GM12864 (cell line): ENCODE measurements at regions not wholly inside any gene's neighbourhood (a gene's known extent, or its start where the extent isn't known, plus 50 kb on each side); places are given as distances from the start of the nearest gene placed in this dataset.
A peak's percentile ranks its signal among the peaks of the same experiment; 100 is the strongest.
"Not testable (repeated sequence)": the region's sequence is repeated elsewhere in the genome, so short reads cannot be mapped to it uniquely, and the experiment has no call there.

ENCODE experiments used
- DNase-seq: peaks from one replicate; pipeline ENCODE4 v3.0.0-alpha.2; 2011; ENCODE audit warnings: low read depth
- H3K4me3 ChIP-seq: 2 replicates; pipeline ENCODE4 v1.5.1; 2011; ENCODE audit warnings: mild to moderate bottlenecking, low read depth, low read length, control low read depth
- CTCF ChIP-seq: IDR thresholded peaks from 2 replicates; pipeline ENCODE4 v1.5.1; 2011; ENCODE audit warnings: low read depth, mild to moderate bottlenecking, moderate library complexity, low read length, control low read depth, inconsistent platforms; ENCODE audit errors: missing control alignments

GRCh38 chr6:67956352-67956751, 678.7 kb upstream of the ADGRB3 start:
- no peak for TF ChIP-seq CTCF
- no peak for DNase-seq
- H3K4me3 ChIP-seq, result no peak overlapping the region

- no peak overlapping the region for H3K4me3 ChIP-seq
- no peak for DNase-seq
- TF ChIP-seq CTCF, result no peak
These were observed 682.1 kb upstream of the ADGRB3 start for GRCh38 chr6:67952948-67953347.

- TF ChIP-seq CTCF, result no peak
These were observed 683.0 kb upstream of the ADGRB3 start for GRCh38 chr6:67952121-67952520.

DNA sequence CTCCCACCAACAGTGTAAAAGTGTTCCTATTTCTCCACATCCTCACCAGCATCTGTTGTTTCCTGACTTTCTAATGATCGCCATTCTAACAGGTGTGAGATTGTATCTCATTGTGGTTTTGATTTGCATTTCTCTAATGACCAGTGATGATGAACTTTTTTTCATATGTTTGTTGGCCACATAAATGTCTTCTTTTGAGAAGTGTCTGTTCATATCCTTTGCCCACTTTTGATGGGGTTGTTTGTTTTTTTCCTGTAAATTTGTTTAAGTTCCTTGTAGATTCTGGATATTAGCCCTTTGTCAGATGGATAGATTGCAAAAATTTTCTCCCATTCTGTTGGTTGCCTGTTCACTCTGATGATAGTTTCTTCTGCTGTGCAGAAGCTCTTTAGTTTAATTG, 687.3 kb upstream of the ADGRB3 start:
- DNase-seq, result not testable (repeated sequence)

More at GRCh38 chr6:67952121-67952520, 683.0 kb upstream of the ADGRB3 start:
- no peak for DNase-seq
- H3K4me3 ChIP-seq, result no peak overlapping the region

DNA sequence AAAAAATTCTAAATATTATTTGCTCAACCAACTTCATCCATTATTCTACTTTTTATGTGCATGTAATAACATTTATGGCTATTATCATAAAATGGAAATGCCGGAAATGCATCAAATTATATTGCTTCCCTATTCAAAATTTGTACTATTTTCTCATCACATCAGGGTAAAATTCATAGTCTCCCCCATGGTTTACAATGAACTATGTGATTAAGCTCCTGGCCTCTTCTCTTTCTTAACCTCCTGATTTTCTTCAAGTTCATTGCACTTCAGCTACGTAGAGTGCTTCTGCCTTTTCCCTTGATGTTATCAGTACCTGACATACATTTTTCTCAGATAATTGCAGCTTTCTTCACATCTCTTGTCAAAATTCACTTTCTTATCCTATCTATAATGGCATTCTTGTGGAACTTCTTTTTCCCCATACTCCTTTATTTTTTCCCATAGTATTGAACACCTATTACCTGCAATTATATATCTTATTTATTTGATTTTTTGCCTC, 699.1 kb upstream of the ADGRB3 start:
- DNase-seq, result no peak
- TF ChIP-seq CTCF, result no peak
- no peak overlapping the region for H3K4me3 ChIP-seq

More for the DNA sequence above, 687.3 kb upstream of the ADGRB3 start:
- H3K4me3 ChIP-seq, result not testable (repeated sequence)

DNA sequence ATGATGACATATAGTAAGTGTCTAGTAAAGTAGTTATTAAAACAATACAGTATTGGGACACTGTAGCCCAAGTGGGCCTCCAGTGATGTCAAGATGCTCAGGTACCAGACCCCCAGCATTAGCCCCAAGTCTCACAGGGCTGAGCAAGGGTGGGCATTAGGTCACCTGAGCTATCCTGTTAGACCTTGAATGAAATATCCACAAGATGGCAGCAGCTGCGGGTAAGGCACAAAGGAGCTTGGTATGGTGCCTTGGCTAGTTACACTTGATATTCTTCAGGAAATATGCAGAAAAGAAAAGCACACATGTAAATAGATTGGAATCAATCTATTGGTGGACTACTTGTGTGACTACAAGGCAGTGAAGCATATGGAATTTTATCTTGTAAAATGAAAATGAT, 701.8 kb upstream of the ADGRB3 start:
- DNase-seq, result no peak
- no peak overlapping the region for H3K4me3 ChIP-seq
- peak; percentile 34 for TF ChIP-seq CTCF

DNA sequence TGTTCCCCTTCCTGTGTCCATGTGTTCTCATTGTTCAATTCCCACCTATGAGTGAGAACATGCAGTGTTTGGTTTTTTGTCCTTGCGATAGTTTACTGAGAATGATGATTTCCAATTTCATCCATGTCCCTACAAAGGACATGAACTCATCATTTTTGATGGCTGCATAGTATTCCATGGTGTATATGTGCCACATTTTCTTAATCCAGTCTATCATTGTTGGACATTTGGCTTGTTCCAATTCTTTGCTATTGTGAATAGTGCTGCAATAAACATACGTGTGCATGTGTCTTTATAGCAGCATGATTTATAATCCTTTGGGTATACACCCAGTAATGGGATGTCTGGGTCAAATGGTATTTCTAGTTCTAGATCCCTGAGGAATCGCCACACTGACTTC, 712.5 kb upstream of the ADGRB3 start:
- H3K4me3 ChIP-seq, DNase-seq: not testable (repeated sequence)

GRCh38 chr6:67920040-67920439, 715.0 kb upstream of the ADGRB3 start:
- DNase-seq, H3K4me3 ChIP-seq: not testable (repeated sequence)

DNA sequence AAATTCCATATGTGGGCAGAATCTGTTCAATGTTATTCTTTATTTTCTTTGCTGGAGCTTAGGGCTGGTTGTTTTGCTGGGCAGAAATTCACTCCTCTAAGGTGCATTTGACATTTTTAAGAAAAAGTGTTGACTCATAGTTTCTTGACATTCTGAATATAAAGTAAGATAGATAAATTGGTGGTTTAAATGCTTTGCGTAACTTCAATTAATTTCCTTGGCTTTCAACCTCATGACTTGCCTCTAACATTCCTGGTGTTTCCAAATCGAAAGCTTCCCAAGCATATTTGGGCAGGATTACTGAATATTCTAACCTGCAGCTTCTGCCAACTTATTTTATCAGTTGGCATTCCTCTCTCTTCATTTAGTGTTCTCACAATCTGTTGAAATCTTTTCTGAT, 718.7 kb upstream of the ADGRB3 start:
- no peak for TF ChIP-seq CTCF
- no peak for DNase-seq
- no peak overlapping the region for H3K4me3 ChIP-seq
